HepG2 (cell line): ENCODE measurements at regions not wholly inside any gene's neighbourhood (a gene's known extent, or its start where the extent isn't known, plus 50 kb on each side); places are given as distances from the start of the nearest gene placed in this dataset.

Source experiments
- ATAC-seq: fragments of 200-7000 bp; cut with Tn5 transposase; 3 replicates; pipeline ENCODE4 v1.9.1; 2020; ENCODE audit warnings: mild to moderate bottlenecking, moderate library complexity
- BruUV-seq: library from RNA; stranded (reverse); fragments of 400-500 nt; replicated peaks from 2 replicates; lab custom pipeline; 2021; lab: Mats Ljungman, UMichigan
- CTCF ChIA-PET: fragments of 300-600 bp; formaldehyde crosslinking; extraction: SDS; loops from one replicate; lab custom pipeline; 2021; ENCODE audit warnings: low total read pairs, inconsistent platforms, low intra/inter-chr PET ratio; lab: Yijun Ruan, JAX
- POLR2A ChIA-PET: fragments of 350-600 bp; sonication (Branson Sonifier 250); formaldehyde crosslinking; loops from one replicate; lab custom pipeline; 2020; ENCODE audit warnings: antibody characterized with exemption, inconsistent platforms; lab: Yijun Ruan, JAX
- DNase-seq: peaks from one replicate; pipeline ENCODE4 v3.0.0-alpha.2; 2015; ENCODE audit warnings: low spot score
- FAIRE-seq: peaks from 3 replicates; lab custom pipeline; 2011; peaks lifted over from hg19 to GRCh38; lab: Jason Lieb, UNC
- H2AFZ ChIP-seq: one replicate; pipeline ENCODE4 v1.6.1; 2011; ENCODE audit warnings: low read length, inconsistent platforms
- H3K27ac ChIP-seq: fragments of 300-600 bp; 3 replicates; pipeline ENCODE4 v1.8.0; 2011; ENCODE audit warnings: mixed run types, mild to moderate bottlenecking, mixed read lengths, low read length, inconsistent platforms; ENCODE audit not compliant: insufficient read depth; ENCODE audit errors: extremely low read length
- H3K27me3 ChIP-seq, 2 experiments: fragments of 200-600 bp in 1 of 2; 2 replicates in 1 of 2; 3 replicates in 1 of 2; pipeline versions ENCODE4 v1.6.0 to v1.8.0; 2011; ENCODE audit warnings: low read length in 2 of 2, mild to moderate bottlenecking in 2 of 2, moderate library complexity in 2 of 2, inconsistent platforms in 1 of 2; ENCODE audit not compliant: insufficient read depth in 2 of 2, control insufficient read depth in 1 of 2
- H3K36me3 ChIP-seq, 2 experiments: fragments of 200-600 bp in 1 of 2; replicated peaks in 1 of 2; 2 replicates in 1 of 2; 3 replicates in 1 of 2; pipeline versions ENCODE4 v1.5.1 to v1.8.0; 2011; ENCODE audit warnings: low read length in 2 of 2, inconsistent platforms in 1 of 2; ENCODE audit not compliant: insufficient read depth in 2 of 2, control insufficient read depth in 1 of 2
- H3K4me1 ChIP-seq: 2 replicates; pipeline ENCODE4 v1.5.1; 2012; ENCODE audit warnings: low read length, inconsistent platforms; ENCODE audit not compliant: insufficient read depth
- H3K4me2 ChIP-seq: 2 replicates; pipeline ENCODE4 v1.6.0; 2011; ENCODE audit warnings: low read depth, low read length, inconsistent platforms
- H3K4me3 ChIP-seq, 3 experiments: fragments of 200-600 bp in 1 of 3; sonication (generic), shearing (Covaris generic) in 1 of 3; replicated peaks in 1 of 3; 2 replicates each; pipeline ENCODE4 v1.5.1; 2011 to 2016; ENCODE audit warnings: low read length in 3 of 3, inconsistent platforms in 2 of 3, low read depth in 2 of 3, mild to moderate bottlenecking in 2 of 3, control low read depth in 1 of 3, mixed read lengths in 1 of 3; ENCODE audit not compliant: insufficient read depth in 1 of 3
- H3K79me2 ChIP-seq: one replicate; pipeline ENCODE4 v1.6.1; 2011; ENCODE audit warnings: low read length, inconsistent platforms; ENCODE audit not compliant: insufficient read depth
- H3K9ac ChIP-seq: 2 replicates; pipeline ENCODE4 v1.6.0; 2011; ENCODE audit warnings: mild to moderate bottlenecking, low read depth, low read length, inconsistent platforms; ENCODE audit not compliant: insufficient read depth
- H3K9me3 ChIP-seq: 2 replicates; pipeline ENCODE4 v1.5.1; 2012; ENCODE audit warnings: mild to moderate bottlenecking, low read length
- H4K20me1 ChIP-seq: 2 replicates; pipeline ENCODE4 v1.6.0; 2011; ENCODE audit warnings: inconsistent platforms, mild to moderate bottlenecking, low read length, moderate library complexity; ENCODE audit not compliant: insufficient read depth
- GABPA ChIP-seq, 2 experiments: IDR thresholded peaks; 2 replicates each; pipeline ENCODE4 v1.6.1; 2011 to 2016; ENCODE audit warnings: low read depth in 2 of 2, low read length in 1 of 2, missing biosample characterization in 1 of 2, missing genetic modification characterization in 1 of 2
- HOXD1 ChIP-seq: sonication (generic); formaldehyde crosslinking; IDR thresholded peaks from 2 replicates; pipeline ENCODE4 v1.5.0; 2020; ENCODE audit warnings: missing genetic modification reagents
- NR2C2 ChIP-seq: sonication (generic); formaldehyde crosslinking; IDR thresholded peaks from 2 replicates; pipeline ENCODE4 v1.4.0; 2020; ENCODE audit warnings: missing genetic modification reagents, mild to moderate bottlenecking, moderate library complexity, borderline replicate concordance
- ONECUT2 ChIP-seq: sonication (generic); formaldehyde crosslinking; IDR thresholded peaks from 2 replicates; pipeline ENCODE4 v1.4.0; 2020; ENCODE audit warnings: missing genetic modification reagents
- SRY ChIP-seq: sonication (generic); formaldehyde crosslinking; IDR thresholded peaks from 2 replicates; pipeline ENCODE4 v1.8.0; 2022; ENCODE audit warnings: mild to moderate bottlenecking, missing genetic modification reagents
- ZHX2 ChIP-seq, 2 experiments: sonication (generic) in 1 of 2; formaldehyde crosslinking in 1 of 2; IDR thresholded peaks; 2 replicates each; pipeline versions ENCODE4 v1.6.1 to v1.9.0; 2014 to 2022; ENCODE audit warnings: antibody characterized with exemption in 1 of 2, borderline replicate concordance in 1 of 2, inconsistent platforms in 1 of 2, low read depth in 1 of 2, missing genetic modification reagents in 1 of 2
- ZNF616 ChIP-seq: sonication (generic); formaldehyde crosslinking; IDR thresholded peaks from 2 replicates; pipeline ENCODE4 v1.5.0; 2020; ENCODE audit warnings: low read depth, mild to moderate bottlenecking, missing genetic modification reagents
- ZNF678 ChIP-seq: sonication (generic); formaldehyde crosslinking; IDR thresholded peaks from 2 replicates; pipeline ENCODE4 v1.4.0; 2020; ENCODE audit warnings: mild to moderate bottlenecking, missing genetic modification reagents
- WGBS: methylation state at CpG from one replicate; pipeline ENCODE4 v1.1.6; 2017; ENCODE audit warnings: low lambda C conversion rate; 5-methylcytosine and 5-hydroxymethylcytosine counted together
- in situ Hi-C: cut with HindIII; loops from 2 replicates; pipeline ENCODE4 v1.10.0; 2017; ENCODE audit warnings: low pct_unique_long_range_greater_than_20kb; ENCODE audit not compliant: extremely low pct_ligation_motif_present
- intact Hi-C: fragments of 100-400 bp; cut with micrococcal nuclease; formaldehyde crosslinking; loops from one replicate; pipeline ENCODE4 v1.10.0; 2022; ENCODE audit not compliant: unreplicated experiment

GRCh38 chr11:19353287-19353850 is 112.6 kb upstream of the E2F8 start:
- Histone ChIP-seq H3K36me3 (no peaks in the 10 kb centered on the region), H3K4me1 (no peaks in the 10 kb centered on the region), H2AFZ (no peak overlapping the region), H3K9me3 (no peaks in the 10 kb centered on the region), H3K79me2 (no peaks in the 10 kb centered on the region), H3K4me2 (no peak overlapping the region)
- FAIRE-seq: no peak
- in situ Hi-C loops: no loop called here
- CTCF ChIA-PET: no interaction called here
- BruUV-seq: no TSS peak
- no peak for TF ChIP-seq HOXD1 (CRISPR knock-in tag)
- no peak for TF ChIP-seq SRY (CRISPR knock-in tag)
- TF ChIP-seq ONECUT2 (CRISPR knock-in tag): no peak
- TF ChIP-seq, all 625 proteins: peak for 0
- Histone ChIP-seq H4K20me1 (no peaks in the 10 kb centered on the region), H3K27me3 (peaks cover 0 to 5% of the 10 kb centered on the region in 2 experiments; a peak in 2 of 5 replicates), H3K4me3 (no peak overlapping the region), H3K27ac (no peak overlapping the region), H3K9ac (no peak overlapping the region)
- intact Hi-C loops: no loop called here
- DNase-seq (no peak), ATAC-seq (no peak)
- WGBS: 5% methylated on average over 2 of the region's 2 CpGs
- POLR2A ChIA-PET: no interaction called here

DNA sequence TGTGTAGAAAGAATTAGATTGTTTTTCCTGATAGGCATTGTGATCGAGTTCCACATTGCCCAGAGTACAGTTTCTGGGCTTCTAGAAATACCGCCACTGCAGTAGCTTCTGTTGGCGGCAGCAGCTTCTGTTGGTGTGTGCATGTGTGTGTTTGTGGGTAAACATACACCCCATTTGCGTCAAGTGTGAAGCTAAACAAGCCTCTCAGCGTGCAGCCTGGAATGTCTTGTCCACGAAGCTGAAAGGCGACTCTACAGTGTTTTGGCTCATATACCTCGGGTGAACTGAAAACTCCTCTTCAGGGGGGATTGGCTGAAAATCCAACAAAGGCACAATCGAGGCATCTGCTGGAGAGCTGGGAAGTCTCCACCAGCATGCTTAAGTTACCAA is 112.0 kb upstream of the E2F8 start:
- H3K9ac ChIP-seq: no peak overlapping the region
- H3K27me3 ChIP-seq: peaks cover 0 to 6% of the 10 kb centered on the region in 2 experiments; a peak in 2 of 5 replicates
- WGBS: 43% methylated on average over 9 of the region's 9 CpGs
- H3K4me2 ChIP-seq: no peak overlapping the region
- H2AFZ ChIP-seq: no peak overlapping the region
- no peaks in the 10 kb centered on the region for H3K4me1 ChIP-seq
- ChIA-PET POLR2A (no interaction called here), CTCF (no interaction called here)
- in situ Hi-C loops: no loop called here
- no peaks in the 10 kb centered on the region for H4K20me1 ChIP-seq
- no peak overlapping the region for H3K4me3 ChIP-seq
- BruUV-seq: no TSS peak
- H3K27ac ChIP-seq: no peak overlapping the region
- TF ChIP-seq ZNF678 (no peak), NR2C2 (CRISPR knock-in tag) (no peak), ZNF616 (CRISPR knock-in tag) (no peak), GABPA (IDR thresholded peaks at IDR 0.05; ENCODE audit: low read depth, low read length) (no peak), GABPA (CRISPR knock-in tag; IDR thresholded peaks at IDR 0.05; ENCODE audit: low read depth) (no peak), ZHX2 (IDR thresholded peaks at IDR 0.05; ENCODE audit: low read depth) (no peak), ZHX2 (CRISPR knock-in tag; IDR thresholded peaks at IDR 0.05; ENCODE audit: borderline replicate concordance) (no peak)
- DNase-seq: no peak
- no peaks in the 10 kb centered on the region for H3K79me2 ChIP-seq
- no peaks in the 10 kb centered on the region for H3K36me3 ChIP-seq
- intact Hi-C loops: no loop called here
- H3K9me3 ChIP-seq: no peaks in the 10 kb centered on the region
- no peak for FAIRE-seq
- no peak for ATAC-seq
